Psoas muscle (tissue), 7 donors: ENCODE measurements at regions not wholly inside any gene's neighbourhood (a gene's known extent, or its start where the extent isn't known, plus 50 kb on each side); places are given as distances from the start of the nearest gene placed in this dataset.

ENCODE experiments used
- ATAC-seq, 4 donors: fragments of 200-7000 bp; cut with Tn5 transposase; one replicate each; pipeline ENCODE4 v1.9.1; 2020; ENCODE audit warnings: moderate library complexity in 3 of 4, mild to moderate bottlenecking in 2 of 4
- DNase-seq, 2 donors: peaks; one replicate each; pipeline ENCODE4 v3.0.0-alpha.2; 2020
- H3K27ac ChIP-seq: fragments of 200-600 bp; one replicate; pipeline ENCODE4 v1.8.0; 2022
- H3K27me3 ChIP-seq, 3 donors: fragments of 200-600 bp in 1 of 3; one replicate each; pipeline versions ENCODE4 v1.6.1 to v1.8.0; 2013 to 2022; ENCODE audit warnings: low read length in 2 of 3, mild to moderate bottlenecking in 2 of 3, moderate library complexity in 1 of 3; ENCODE audit not compliant: insufficient read depth in 3 of 3
- H3K36me3 ChIP-seq, 2 donors: fragments of 200-600 bp in 1 of 2; one replicate each; pipeline versions ENCODE4 v1.6.1 to v1.8.0; 2013 to 2022; ENCODE audit warnings: low read depth in 1 of 2, mild to moderate bottlenecking in 1 of 2, moderate library complexity in 1 of 2; ENCODE audit not compliant: insufficient read depth in 1 of 2
- H3K4me1 ChIP-seq: fragments of 200-600 bp; one replicate; pipeline ENCODE4 v1.8.0; 2022
- H3K4me3 ChIP-seq: fragments of 200-600 bp; one replicate; pipeline ENCODE4 v1.8.0; 2022; ENCODE audit warnings: mild to moderate bottlenecking
- H3K9me3 ChIP-seq: fragments of 200-600 bp; one replicate; pipeline ENCODE4 v1.8.0; 2022
- WGBS, 3 donors: extraction: QIAGEN DNeasy Blood & Tissue Kit; methylation state at CpG; one replicate each; pipeline versions ENCODE4 v1.1.6 to v1.1.7; 2013; 5-methylcytosine and 5-hydroxymethylcytosine counted together
- intact Hi-C, 2 donors: fragments of 100-400 bp; cut with DNase I; formaldehyde crosslinking; loops; one replicate each; pipeline versions ENCODE4 v1.11.0 to v1.14.2; 2022
- TF ChIP-seq, protein P1 (sequence below): fragments of 200-600 bp; IDR thresholded peaks from one replicate; pipeline ENCODE4 v1.8.0; 2022; ENCODE audit warnings: antibody characterized with exemption
- donor health status: healthy with polysubstance abuse.
- donor health status: DM: no; HTN: no; CAD: no; lungs with moderate emphysema.
- donor health status: Bipolar disorder and iron deficiency.
- donor health status: healthy.
- donor health status: DM: yes; HTN: yes; CAD: no.
- donor health status: DM: no; HTN: no; CAD: no.
- donor health status: DM: yes; HTN: yes; CAD: no.

DNA sequence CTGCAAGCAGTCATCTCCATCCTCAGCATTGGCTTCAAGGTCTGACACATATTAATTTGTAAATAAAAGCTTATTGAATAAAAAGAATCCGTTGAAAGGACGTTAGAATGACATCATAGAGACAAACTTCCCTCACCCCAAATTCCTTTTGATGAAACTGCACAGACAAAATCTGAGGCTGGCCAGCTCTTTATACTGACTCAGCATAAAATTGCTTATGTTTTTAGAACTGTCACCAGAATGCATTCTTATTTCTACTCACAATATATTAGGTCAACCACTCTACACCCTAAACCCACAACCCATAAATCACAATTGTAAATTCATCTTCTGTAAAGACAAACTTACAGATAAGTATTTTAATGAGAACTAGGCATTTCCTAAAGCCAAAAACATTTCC lies 359.2 kb upstream of the TEX13C start:
- Histone ChIP-seq H3K36me3 (no peaks in the 10 kb centered on the region), H3K4me1 (no peaks in the 10 kb centered on the region), H3K4me3 (no peak overlapping the region), H3K27ac (no peak overlapping the region), H3K27me3 (no peaks in the 10 kb centered on the region), H3K9me3 (no peaks in the 10 kb centered on the region)
- WGBS, 3 donors, result 49 to 59% (median 55%) methylated on average over 2 of the region's 2 CpGs
- DNase-seq (no peak), ATAC-seq (no peak)
- intact Hi-C loops, result no loop called here
- TF ChIP-seq, protein P1, sequence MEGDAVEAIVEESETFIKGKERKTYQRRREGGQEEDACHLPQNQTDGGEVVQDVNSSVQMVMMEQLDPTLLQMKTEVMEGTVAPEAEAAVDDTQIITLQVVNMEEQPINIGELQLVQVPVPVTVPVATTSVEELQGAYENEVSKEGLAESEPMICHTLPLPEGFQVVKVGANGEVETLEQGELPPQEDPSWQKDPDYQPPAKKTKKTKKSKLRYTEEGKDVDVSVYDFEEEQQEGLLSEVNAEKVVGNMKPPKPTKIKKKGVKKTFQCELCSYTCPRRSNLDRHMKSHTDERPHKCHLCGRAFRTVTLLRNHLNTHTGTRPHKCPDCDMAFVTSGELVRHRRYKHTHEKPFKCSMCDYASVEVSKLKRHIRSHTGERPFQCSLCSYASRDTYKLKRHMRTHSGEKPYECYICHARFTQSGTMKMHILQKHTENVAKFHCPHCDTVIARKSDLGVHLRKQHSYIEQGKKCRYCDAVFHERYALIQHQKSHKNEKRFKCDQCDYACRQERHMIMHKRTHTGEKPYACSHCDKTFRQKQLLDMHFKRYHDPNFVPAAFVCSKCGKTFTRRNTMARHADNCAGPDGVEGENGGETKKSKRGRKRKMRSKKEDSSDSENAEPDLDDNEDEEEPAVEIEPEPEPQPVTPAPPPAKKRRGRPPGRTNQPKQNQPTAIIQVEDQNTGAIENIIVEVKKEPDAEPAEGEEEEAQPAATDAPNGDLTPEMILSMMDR, result no peak

DNA sequence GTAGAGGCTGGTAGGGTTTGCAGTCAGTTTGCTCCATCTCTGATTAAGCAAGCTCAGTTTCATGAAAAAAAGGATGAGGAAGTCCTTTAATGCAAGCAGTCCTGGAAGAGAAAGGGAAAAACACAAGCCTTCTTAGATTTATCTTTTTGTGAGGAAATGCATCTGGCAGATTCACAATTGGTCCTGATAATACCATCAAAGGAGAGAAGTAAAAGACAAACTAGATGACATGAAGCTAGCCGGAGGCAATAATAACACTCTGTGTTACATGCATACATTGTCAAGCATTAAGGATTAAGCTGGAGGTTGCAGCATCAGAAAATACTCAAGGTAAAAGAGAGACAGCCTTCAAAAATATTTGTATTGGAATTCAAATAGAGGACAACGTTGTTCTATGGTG lies 356.0 kb upstream of the TEX13C start, which contains the start of gene TENM1:
TSS of gene TENM1 (minus strand) at position 101 of the 400 bp plus-strand sequence.
- intact Hi-C loops, result no loop called here
- no peaks in the 10 kb centered on the region for H3K4me1 ChIP-seq
- 61 to 68% (median 67%) methylated on average over 2 of the region's 2 CpGs for WGBS, 3 donors

DNA sequence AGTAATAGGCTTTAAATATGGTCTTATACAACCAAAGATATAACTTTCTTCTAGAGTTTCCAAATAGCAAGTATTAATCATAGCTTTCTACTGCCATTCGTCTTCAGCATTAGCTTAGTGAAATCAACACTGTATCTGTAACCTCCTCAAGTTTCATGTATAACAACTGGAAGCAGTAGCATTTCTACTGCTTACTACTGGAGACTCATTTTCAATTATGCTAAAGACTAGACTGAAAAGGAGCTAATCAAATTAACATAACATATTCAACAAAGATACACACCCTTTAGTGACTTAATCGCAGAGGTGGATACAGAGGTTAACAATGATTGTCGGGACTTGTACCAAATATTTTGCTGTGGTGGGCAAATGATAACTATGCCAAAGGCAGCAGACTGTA lies 344.2 kb upstream of the TEX13C start:
- Histone ChIP-seq H3K9me3 (no peaks in the 10 kb centered on the region), H3K4me1 (no peaks in the 10 kb centered on the region), H3K27me3 (no peaks in the 10 kb centered on the region), H3K36me3 (no peaks in the 10 kb centered on the region), H3K27ac (no peak overlapping the region), H3K4me3 (no peak overlapping the region)
- DNase-seq (no peak), ATAC-seq (no peak)
- TF ChIP-seq, protein P1, result no peak
- 67 to 75% (median 72%) methylated on average over 3 of the region's 3 CpGs for WGBS, 3 donors
- intact Hi-C loops, result no loop called here

More for the DNA sequence above, 356.0 kb upstream of the TEX13C start, which contains the start of gene TENM1:
- TF ChIP-seq, protein P1, result no peak
- ATAC-seq, result no peak
- H3K27ac ChIP-seq, result no peak within 1 kb of the TSS
- H3K4me3 ChIP-seq, result no peak within 1 kb of the TSS
- H3K9me3 ChIP-seq, result no peaks in the 10 kb centered on the region
- DNase-seq, result no peak
- H3K27me3 ChIP-seq, result no peaks in the 10 kb centered on the region
- no peaks in the 10 kb centered on the region for H3K36me3 ChIP-seq

DNA sequence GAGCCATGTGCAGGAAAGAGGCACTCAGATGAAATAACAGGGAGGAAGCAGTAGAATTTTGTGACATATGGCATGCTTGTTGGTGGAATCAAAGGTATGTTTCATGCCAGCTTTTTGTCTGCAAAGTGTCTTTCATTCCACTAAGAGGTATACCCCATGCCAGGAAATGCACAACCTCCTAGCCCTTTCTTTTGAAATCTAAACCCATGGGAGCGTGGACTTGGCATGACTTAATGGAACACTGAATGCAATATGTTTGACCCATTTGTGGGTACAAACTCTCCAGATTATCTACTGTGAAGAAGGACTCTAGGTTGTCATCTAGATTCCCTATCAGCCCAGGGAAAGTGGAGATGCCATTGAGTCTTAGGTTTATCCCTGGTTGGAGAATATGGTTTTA lies 338.3 kb upstream of the TEX13C start:
- 41 to 93% (median 86%) methylated on average over 1 of the region's 1 CpG for WGBS, 3 donors
- no peaks in the 10 kb centered on the region for H3K27me3 ChIP-seq
- H3K27ac ChIP-seq, result no peak overlapping the region
- DNase-seq (no peak), ATAC-seq (no peak)
- H3K4me1 ChIP-seq, result no peaks in the 10 kb centered on the region
- H3K9me3 ChIP-seq, result no peaks in the 10 kb centered on the region
- H3K36me3 ChIP-seq, result no peaks in the 10 kb centered on the region
- TF ChIP-seq, protein P1, result no peak
- no peak overlapping the region for H3K4me3 ChIP-seq
- intact Hi-C loops, result no loop called here

DNA sequence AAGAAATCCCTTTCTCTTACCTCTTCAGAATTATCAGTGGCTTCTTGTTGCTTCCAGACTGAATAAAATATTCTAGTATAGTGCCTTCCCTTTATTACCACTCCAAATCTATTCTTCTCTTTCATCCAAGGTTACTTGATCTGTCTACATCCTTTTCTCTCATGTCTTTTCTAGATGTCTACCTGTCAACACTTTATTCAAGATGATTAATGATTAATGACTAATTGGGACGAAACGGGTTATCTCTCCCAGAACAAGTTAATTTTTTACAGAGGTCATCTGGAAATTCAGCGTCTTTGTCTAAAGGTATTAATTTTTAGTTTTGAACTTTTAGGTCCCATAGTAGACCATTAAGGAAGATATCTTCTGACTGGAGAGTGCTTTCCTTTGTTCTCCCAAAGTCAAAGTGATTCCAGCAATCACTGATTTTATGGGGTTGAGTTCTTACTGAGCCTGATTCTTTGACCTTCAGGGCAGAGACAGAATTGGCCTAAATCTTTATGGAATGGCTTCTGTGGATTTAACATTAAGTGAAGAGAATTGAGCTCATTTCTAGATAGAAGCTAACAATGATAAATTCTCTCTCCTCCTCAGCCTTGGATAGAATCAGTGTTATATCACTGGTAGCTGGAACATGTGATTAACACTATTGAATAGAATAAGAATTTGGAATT lies 335.4 kb upstream of the TEX13C start:
- Histone ChIP-seq H3K27ac (no peak overlapping the region), H3K27me3 (no peaks in the 10 kb centered on the region), H3K4me1 (no peaks in the 10 kb centered on the region), H3K4me3 (no peak overlapping the region), H3K36me3 (no peaks in the 10 kb centered on the region), H3K9me3 (no peaks in the 10 kb centered on the region)
- DNase-seq (no peak), ATAC-seq (no peak)
- 61 to 85% (median 69%) methylated on average over 3 of the region's 3 CpGs for WGBS, 3 donors
- TF ChIP-seq, protein P1, result no peak
- intact Hi-C loops, result no loop called here
